Head of caudate nucleus (tissue), 42 donors: ENCODE measurements at regions not wholly inside any gene's neighbourhood (a gene's known extent, or its start where the extent isn't known, plus 50 kb on each side); places are given as distances from the start of the nearest gene placed in this dataset.

Experiments used
- DNase-seq, 42 donors: peaks; one replicate each; pipeline versions ENCODE4 v3.0.0 to v3.0.0-alpha.2; 2020 to 2021; ENCODE audit warnings: mixed read lengths in 7 of 42
- intact Hi-C: fragments of 100-400 bp; cut with DNase I; formaldehyde crosslinking; loops from one replicate; pipeline ENCODE4 v1.15.0; 2022

DNA sequence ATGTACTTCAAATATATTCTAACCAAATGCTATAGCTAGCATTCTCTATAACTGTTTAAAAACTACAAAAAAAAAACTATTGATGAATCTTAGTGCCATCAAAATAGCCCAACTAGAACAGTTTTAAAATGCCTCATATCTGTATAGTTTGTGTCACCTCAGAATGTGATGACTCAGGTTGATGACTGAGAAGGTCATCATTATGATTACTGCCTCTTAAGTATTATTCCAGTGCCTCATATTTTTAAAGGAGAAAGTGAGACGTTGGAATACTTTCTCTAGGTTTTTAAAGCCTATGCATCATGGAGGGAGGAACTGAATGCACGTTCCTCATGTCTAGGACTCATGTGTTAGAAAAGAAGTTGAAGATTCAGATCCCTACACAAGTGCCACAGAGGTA, 88.2 kb downstream of the TMA16 start:
- intact Hi-C loops = no loop called here
- no peak for DNase-seq

DNA sequence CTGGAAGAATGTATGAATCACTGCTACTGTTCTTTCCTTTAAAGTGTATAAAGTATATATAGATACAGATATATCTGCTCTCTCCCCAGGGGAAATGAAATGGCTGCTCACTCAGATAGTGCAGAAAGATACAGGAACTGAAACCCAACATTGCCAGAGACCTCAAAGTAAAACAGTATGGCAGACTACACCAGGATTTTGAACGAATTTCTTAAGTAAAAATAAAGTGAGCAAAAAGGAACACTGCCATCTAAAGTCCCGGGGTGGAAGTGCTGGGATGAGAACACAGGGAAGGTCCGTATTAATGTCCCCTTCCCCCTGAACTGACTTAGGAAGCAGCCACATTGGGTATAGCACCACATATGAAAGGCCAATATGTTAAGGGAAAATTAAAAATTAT, 93.4 kb downstream of the TMA16 start:
- intact Hi-C loops = no loop called here

DNA sequence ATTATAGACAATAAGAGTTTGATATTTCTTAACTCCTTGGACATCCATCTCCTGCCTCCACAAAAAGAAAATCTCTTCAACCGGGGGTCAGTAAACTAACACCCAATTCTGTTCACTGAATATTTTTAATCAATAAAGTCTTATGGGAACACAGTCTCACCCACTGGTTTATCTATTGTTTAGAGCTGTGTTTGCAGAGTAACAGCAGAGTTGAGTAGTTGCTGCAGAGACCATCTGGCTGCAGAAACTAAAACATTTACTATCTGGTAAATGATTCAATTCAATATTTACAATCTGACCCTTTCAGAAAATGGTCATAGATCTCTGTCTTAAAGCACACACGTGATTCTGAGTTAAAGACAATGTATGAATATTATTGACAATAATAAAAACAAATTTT, 94.0 kb downstream of the TMA16 start:
- intact Hi-C loops = no loop called here
- no peak for DNase-seq

More for the DNA sequence above, 93.4 kb downstream of the TMA16 start:
- no peak for DNase-seq

DNA sequence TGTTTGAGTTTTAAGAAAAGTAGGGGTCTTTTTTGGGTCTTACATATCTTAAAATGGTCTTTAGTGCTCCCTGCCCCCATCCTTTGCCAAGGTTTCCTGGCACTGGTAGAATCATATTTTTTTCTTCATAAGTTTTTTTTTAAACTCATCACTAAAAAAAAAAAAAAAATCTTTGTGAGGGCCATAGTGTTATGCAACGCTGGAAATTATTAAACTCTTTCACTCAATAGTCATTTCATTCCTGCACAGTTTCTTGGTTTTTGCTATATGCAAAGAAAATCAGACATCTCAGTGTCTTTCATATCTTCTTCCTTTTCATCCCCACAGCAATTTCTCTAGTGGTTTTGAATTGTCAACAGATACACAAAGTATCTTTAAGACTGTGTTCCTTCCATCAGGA, 95.6 kb downstream of the TMA16 start:
- intact Hi-C loops = no loop called here

DNA sequence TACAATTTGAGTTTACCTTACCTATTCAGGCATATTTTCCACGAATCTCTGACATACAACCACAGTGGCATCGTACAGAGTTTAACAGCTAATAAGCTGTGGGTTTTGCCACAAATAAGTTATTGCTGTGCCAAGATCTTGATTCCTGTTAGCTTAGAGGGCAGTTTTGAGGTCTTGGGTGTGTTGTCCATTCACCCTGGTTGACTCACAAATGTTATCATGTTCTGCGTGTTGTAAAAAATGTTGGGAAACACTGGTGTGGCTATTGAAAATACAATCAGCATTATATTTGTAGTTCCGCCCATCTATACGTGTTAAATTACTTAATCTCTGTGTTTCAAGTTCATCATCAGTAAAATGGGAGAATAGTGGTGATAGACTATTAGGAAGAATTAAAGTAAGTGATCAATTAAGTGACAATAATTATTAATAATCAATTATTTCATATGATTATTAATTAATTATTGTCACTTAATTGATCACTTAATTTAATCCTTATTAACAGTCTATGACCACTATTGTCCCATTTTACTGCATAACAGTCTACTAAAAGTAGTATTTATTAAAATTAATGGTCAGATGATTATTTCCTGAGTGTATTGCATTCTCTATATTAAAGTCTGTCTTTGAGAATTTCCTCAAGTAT, 96.3 kb downstream of the TMA16 start:
- intact Hi-C loops = no loop called here
- no peak for DNase-seq

More for the DNA sequence above, 95.6 kb downstream of the TMA16 start:
- no peak for DNase-seq

DNA sequence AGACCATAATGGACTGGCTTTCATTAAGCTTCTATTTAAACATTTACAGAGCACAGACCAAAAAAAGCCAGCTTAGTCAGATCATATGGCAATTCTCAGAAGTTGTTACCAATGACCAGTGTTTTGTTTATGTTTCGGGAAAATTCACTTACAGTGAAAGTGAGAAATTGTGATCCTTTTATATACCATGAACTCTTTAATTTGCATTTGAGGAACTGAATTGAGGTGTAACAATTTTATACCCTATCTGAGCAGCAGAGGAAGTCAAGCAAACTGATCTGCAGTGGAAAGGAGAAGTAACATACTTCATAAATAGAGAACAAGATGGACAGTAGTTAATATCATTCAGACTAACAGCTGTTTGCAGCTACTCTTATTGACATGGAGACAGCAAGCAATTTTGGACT, 97.1 kb downstream of the TMA16 start:
- intact Hi-C loops = no loop called here
- DNase-seq = no peak

DNA sequence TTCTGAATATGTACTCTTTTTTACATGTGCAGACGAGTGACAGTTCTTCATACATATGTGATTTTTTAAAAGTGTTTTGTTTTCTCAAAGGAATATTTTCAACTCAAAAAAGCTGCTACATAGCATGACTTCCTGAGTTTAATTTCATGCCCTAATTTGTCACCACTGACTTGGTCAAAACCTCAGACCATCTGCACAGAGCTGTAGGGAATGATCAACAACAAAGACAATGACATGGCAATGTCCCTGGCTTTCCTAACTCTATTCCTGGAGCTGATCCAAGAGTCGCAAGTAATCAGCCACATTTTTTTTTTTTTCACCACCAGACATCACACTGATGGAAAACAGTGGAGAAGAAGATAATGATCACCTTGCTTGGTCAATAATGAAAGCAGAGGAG, 97.7 kb downstream of the TMA16 start:
- intact Hi-C loops = no loop called here
- no peak for DNase-seq

DNA sequence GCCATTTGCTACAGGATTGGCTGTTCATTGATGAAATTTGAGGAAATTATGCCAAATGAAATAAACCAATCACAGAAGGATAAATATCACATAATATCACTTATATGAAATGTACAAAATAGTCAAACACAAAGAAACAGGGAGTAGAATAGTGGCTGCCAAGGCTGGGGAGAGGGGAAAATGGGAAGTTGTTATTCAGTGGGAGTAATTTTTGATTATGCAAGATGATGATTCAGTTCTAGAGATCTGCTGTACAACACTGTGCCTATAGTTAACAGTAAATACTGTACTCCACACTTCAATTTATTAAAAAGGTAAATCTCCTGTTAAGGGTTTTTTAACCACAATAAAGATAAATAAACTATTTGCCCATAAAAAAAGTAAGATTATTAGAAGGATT, 101.1 kb downstream of the TMA16 start:
- DNase-seq = no peak
- intact Hi-C loops = no loop called here

DNA sequence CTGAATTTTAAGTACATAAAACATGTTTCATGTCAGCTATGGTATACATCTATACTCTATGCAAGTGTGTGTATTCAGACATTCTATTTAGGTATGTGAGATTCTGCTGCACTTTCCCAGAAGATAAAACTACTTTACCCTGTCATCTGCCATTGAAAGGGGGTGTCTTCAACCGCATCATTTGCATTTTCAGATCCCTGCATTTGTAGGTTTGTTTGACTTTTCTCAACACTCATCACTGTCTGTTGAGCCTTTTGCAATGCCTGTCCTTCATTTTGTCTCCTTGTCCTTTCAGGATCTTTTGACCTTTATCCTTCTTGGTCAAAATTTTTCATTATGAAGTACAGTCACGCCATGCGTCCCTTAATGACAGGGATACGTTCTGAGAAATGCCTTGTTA, 103.5 kb downstream of the TMA16 start:
- intact Hi-C loops = no loop called here
- DNase-seq = no peak

DNA sequence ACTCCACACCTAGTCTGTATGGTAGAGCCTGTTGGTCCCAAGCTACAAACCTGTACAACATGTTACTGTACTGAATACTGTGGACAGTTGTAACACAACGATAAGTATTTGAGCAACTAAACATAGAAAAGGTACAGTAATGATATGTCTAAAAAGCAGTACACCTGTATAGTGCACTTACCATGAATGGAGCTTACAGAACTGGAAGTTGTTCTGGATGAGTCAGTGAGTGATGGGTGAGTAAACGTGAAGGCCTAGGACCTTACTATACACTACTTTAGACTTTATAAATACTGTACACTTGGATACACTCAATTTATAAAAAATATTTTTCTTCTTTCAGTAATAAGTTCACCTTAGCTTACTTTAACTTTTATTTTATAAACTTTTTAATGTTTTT, 104.0 kb downstream of the TMA16 start:
- intact Hi-C loops = no loop called here
- no peak for DNase-seq

DNA sequence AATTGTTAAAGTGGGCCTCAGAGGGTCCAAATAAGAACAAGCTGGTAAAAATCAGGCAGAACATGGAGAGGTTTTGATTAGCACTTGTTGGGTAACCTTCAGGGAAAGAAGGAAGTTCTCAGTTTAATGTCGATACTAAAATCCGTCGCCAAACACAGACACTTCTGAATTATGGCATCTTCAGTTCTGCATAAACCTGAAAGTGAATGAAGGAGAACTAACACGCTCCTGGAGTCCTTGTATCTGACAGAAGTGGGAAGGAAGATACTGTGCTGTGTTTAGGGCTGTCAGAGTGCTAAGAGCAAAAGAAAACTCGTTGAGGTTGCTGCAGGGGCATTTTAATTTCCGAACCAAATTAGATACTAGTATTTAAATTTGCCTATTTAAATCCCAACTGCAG, 106.2 kb downstream of the TMA16 start:
- DNase-seq = no peak

DNA sequence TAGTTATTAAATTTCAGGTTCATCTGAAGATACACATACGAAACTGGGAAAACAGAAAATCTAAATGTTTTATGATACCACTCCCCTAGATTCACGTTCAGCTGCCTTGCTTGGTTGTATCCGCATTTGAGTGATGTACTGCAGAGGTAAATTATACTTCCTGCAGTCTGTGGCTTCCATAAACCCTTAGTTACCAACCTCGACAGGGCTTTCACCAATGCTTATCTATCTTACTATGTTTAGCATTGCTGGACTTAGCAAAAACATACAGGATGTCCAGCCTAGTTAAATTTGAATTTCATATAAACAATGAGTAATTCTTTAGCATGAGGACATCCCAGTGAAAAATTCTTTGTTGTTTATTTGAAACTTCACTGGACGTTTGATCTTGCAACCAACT, 108.8 kb downstream of the TMA16 start:
- intact Hi-C loops = no loop called here
- no peak for DNase-seq

More for the DNA sequence above, 106.2 kb downstream of the TMA16 start:
- intact Hi-C loops = no loop called here

DNA sequence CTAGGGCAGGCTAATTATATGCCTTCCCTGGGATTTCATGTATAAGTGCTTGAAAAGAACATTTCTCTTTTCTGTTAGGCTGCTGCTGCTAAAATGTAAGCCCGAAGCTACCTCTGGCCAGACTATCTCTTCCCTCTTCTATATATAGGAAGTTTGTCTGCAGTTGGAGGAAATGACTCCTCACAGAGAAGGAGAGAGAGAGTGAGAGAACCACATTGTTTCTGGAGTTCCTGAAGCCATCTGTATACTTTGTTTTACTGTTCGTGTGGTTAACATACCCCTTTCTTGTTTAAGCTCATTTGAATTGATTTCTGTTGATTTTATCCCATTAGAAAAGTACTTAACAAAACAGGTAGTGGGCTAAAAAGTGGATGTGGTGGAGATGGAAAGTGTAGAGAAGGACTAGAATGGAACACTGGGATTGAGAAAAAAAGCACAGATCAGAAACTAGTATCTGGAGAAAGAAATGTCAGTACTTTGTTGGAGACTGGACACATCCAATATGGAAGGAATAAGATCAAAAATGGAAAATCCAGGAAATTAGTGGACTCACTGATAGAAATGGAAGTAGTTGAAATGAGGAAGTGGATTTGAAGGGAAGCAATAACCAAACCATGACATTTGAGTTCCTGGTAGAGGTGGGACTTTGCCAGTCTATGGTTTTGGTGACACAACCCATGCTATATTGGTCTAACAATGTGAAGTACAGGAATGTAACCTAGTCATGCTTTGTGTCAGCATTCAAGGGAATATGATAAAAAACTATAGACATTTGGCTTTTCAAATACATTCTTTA, 112.6 kb downstream of the TMA16 start:
- no peak for DNase-seq
- intact Hi-C loops = no loop called here

DNA sequence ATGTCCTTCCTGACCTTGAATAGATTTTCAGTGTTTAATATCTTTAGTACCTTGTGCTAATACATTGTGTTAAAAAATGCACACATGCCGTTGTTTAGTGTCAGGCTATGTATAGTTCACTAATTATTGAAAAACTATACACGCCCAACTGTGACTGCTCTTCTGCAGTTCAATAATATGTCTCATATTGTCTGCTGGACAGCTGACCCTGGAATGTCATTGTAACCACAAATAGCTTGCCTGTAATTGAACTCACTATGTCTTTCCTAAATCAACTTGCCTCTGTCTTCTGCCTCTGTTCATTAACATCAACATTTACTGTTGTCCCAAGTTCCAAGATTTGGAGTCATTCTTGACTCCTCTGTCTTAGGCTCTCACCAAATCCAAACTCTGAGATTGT, 114.5 kb downstream of the TMA16 start:
- no peak for DNase-seq
- intact Hi-C loops = no loop called here

DNA sequence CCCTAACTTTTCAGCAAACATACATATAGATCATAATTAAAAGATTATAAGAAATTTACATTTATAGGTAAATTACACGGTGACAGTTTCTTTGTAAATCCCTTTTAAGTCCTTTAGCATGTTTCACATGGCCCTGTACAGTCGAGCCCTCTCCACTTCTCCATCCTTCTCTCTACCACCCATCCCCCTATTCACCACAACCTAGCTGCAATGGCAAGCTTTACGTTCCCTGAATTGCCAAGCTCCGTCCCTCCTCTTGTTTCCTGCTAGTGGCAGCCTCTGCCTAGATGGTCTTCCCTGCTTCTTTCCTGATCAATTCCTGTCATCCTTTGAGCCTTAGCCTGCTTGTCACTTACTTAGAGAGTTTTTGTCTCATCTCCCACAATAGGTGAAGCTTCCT, 116.2 kb downstream of the TMA16 start:
- DNase-seq = peak in 6 of 42 donors; percentile 7 to 30 (median 16)
- intact Hi-C loops = no loop called here

DNA sequence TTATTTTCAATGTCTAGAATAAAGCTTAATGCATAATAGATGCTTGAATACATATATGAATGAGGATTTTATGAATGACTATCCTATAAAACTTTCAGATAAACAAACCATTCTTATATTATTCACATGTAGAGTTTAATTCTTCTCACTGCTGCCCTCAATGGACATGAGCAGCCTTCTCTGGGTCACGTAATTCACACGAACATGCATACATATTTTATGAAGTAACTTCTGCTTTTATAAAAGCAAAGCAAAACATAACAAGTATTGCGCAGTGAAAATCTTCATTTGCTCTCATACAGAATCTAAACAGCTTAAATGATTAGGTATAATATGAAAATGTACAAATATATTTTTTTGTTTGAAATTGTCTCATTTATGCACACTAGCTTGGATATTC, 116.7 kb downstream of the TMA16 start:
- DNase-seq = no peak
- intact Hi-C loops = no loop called here

DNA sequence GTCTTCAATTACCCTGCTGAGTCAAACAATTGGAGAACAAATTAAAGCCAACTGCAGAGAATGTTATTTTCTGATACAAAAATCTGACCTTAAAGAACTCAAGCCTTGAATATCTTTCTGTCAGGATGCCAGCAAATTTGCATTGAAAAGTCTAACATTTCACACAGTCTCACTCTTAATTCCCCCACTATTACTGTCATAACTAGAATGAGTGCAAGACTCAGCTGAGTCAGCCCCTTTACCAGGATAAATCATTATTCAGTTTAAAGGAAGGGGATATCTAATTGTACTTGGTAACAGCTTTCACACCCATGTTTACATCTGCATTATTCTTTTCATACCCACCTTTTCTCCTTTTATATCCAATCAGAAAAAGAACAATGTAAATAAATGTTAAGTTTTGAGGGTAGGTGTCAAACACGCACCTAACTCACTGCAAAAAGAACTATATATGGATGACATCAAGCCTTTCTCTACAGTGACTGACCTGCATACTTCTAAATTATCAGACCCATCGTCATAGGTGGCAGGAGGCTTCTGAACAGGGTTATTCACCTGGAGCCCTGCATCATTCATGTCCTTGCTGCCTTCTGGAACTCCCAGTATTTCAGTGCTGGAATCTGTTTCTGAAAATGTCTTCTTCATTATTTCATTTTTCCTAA, 117.4 kb downstream of the TMA16 start:
- intact Hi-C loops = no loop called here
- no peak for DNase-seq

DNA sequence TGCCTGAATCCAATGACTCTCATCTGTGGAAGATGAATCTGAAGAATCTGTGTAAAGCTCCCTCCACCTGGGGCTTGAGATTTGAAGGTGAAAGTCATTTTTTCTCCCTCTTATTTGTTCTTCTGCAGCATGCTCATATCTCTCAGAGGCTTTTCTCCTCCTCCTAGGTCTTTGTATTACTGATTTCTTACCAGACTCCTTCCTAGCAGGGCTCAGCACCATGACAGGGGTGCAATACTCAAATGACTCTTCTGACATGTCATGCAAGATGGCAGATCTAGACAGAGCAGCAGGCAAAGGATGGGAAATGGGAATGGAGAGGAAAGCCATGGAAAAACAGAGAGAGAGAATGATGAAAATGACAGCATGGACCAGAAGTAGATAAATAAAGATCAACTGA, 118.3 kb downstream of the TMA16 start:
- intact Hi-C loops = no loop called here
- DNase-seq = no peak

DNA sequence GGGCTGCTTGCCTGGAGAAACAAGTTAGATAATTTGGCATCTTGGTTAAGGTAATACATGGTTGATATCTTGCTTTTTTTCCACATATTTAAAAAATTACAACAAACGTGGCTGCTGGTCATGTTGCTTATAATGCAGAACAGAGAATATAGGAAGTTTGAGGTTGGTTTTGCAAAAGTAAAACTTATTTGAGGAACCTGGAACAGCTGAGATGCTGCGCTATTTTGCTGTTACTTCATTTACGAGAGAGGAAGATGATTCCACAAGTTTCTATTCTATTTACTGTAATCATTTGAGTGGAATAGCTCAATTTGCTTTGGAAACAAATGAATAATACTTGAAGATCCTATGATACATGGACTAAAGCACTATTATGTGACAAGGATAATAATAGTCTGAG, 118.9 kb downstream of the TMA16 start:
- DNase-seq = no peak
- intact Hi-C loops = no loop called here

DNA sequence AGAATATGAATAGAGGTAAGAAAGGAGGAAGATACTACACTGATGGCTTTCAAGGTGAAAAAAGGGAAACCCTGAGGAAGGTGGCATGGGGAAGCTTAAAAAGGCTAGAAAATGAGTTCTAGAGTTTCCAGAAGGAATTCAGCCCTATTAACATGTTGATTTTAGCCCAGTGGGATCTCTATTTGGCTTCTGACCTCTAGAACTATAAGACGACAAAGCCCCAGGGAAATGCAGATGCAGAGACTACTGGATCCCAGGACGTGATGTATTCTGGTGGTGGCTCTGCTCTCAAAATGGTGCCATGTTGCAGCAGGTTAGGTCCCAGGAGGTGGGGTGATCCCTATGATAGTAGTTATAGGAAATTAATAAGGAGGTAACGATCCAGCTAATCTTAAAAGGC, 120.4 kb downstream of the TMA16 start:
- DNase-seq = no peak
- intact Hi-C loops = no loop called here

DNA sequence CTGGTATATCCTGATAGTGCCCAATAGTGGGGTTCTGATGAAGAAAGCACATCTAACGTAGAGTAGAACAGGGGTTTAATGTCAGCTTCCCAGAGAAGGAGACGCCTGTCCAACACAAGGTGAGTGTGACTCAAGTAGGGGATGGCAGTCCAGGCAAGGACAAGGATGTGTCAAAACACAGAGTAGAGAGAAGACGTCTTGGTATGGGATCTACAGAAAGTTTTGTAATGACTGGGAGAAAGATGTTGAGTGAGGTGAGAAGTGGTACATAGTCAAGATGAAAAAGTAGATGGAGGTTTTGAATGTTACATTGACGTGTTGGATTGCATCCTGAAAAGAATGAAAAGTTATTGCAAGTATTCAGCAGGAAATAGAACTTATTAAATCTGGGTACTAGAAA, 124.4 kb downstream of the TMA16 start:
- DNase-seq = no peak
- intact Hi-C loops = no loop called here
